T-helper 17 cell (primary cell): ENCODE measurements at regions not wholly inside any gene's neighbourhood (a gene's known extent, or its start where the extent isn't known, plus 50 kb on each side); places are given as distances from the start of the nearest gene placed in this dataset.

Experiments used
- ATAC-seq: fragments of 150-1000 bp; cut with Tn5 transposase; 2 replicates; pipeline ENCODE4 v1.10.0; 2021; ENCODE audit warnings: mild to moderate bottlenecking, moderate library complexity
- DNase-seq, 3 donors: peaks; one replicate each; pipeline versions ENCODE4 v3.0.0 to v3.0.0-alpha.2; 2020 to 2021
- H3K9me3 ChIP-seq: one replicate; pipeline ENCODE4 v1.7.0; 2013; ENCODE audit warnings: low read length, mild to moderate bottlenecking; ENCODE audit not compliant: control insufficient read depth, poor library complexity, severe bottlenecking
- H3K27ac Mint-ChIP-seq: one replicate; pipeline ENCODE4 v1.8.0; 2022; ENCODE audit warnings: mild to moderate bottlenecking, moderate library complexity, mixed read lengths
- H3K27me3 Mint-ChIP-seq: one replicate; pipeline ENCODE4 v1.8.0; 2022; ENCODE audit warnings: mixed read lengths
- H3K36me3 Mint-ChIP-seq: one replicate; pipeline ENCODE4 v1.8.0; 2022; ENCODE audit warnings: low read depth, mixed read lengths
- H3K4me1 Mint-ChIP-seq: one replicate; pipeline ENCODE4 v1.8.0; 2022; ENCODE audit warnings: mild to moderate bottlenecking, mixed read lengths
- H3K4me3 Mint-ChIP-seq: one replicate; pipeline ENCODE4 v1.8.0; 2022; ENCODE audit warnings: mild to moderate bottlenecking, moderate library complexity, mixed read lengths

- DNase-seq (no peak), ATAC-seq (no peak)
- peaks cover 9% of the 10 kb centered on the region for H3K27me3 Mint-ChIP-seq
- H3K36me3 Mint-ChIP-seq = no peaks in the 10 kb centered on the region
- no peak overlapping the region for H3K27ac Mint-ChIP-seq
- no peaks in the 10 kb centered on the region for H3K4me1 Mint-ChIP-seq
- H3K9me3 ChIP-seq = no peaks in the 10 kb centered on the region
- H3K4me3 Mint-ChIP-seq = no peak overlapping the region
Observed at GRCh38 chr16:87007907-87008306, 309.3 kb downstream of the C16orf95 start.

GRCh38 chr16:87008664-87009063 is 308.5 kb downstream of the C16orf95 start:
- no peaks in the 10 kb centered on the region for H3K9me3 ChIP-seq
- H3K36me3 Mint-ChIP-seq = no peaks in the 10 kb centered on the region
- peaks cover 9% of the 10 kb centered on the region for H3K27me3 Mint-ChIP-seq
- ATAC-seq (no peak), DNase-seq (no peak)
- H3K27ac Mint-ChIP-seq = no peak overlapping the region
- H3K4me3 Mint-ChIP-seq = no peak overlapping the region
- no peaks in the 10 kb centered on the region for H3K4me1 Mint-ChIP-seq

- ATAC-seq (no peak), DNase-seq (no peak)
- Mint-ChIP-seq H3K27ac (no peak overlapping the region), H3K4me1 (no peaks in the 10 kb centered on the region), H3K4me3 (no peak overlapping the region), H3K27me3 (peaks cover 16% of the 10 kb centered on the region), H3K36me3 (no peaks in the 10 kb centered on the region)
- no peaks in the 10 kb centered on the region for H3K9me3 ChIP-seq
Observed at GRCh38 chr16:87012954-87013938, 303.9 kb downstream of the C16orf95 start.

- H3K27me3 Mint-ChIP-seq = peaks cover 20% of the 10 kb centered on the region
- no peaks in the 10 kb centered on the region for H3K9me3 ChIP-seq
- H3K4me3 Mint-ChIP-seq = no peak overlapping the region
- no peaks in the 10 kb centered on the region for H3K36me3 Mint-ChIP-seq
- no peak overlapping the region for H3K27ac Mint-ChIP-seq
- no peak for ATAC-seq
- DNase-seq = no peak
- H3K4me1 Mint-ChIP-seq = no peaks in the 10 kb centered on the region
Observed at GRCh38 chr16:87014112-87014511, 303.1 kb downstream of the C16orf95 start.

- no peak for ATAC-seq
- no peaks in the 10 kb centered on the region for H3K9me3 ChIP-seq
- Mint-ChIP-seq H3K27ac (no peak overlapping the region), H3K36me3 (no peaks in the 10 kb centered on the region), H3K27me3 (peaks cover 20% of the 10 kb centered on the region), H3K4me3 (no peak overlapping the region), H3K4me1 (no peaks in the 10 kb centered on the region)
- no peak for DNase-seq
Observed at GRCh38 chr16:87015021-87015420, 302.2 kb downstream of the C16orf95 start.

GRCh38 chr16:87016046-87017035 is 300.9 kb downstream of the C16orf95 start:
- no peak overlapping the region for H3K27ac Mint-ChIP-seq
- H3K9me3 ChIP-seq = no peaks in the 10 kb centered on the region
- H3K4me3 Mint-ChIP-seq = no peak overlapping the region
- H3K27me3 Mint-ChIP-seq = peaks cover 31% of the 10 kb centered on the region
- H3K36me3 Mint-ChIP-seq = no peaks in the 10 kb centered on the region
- no peak for DNase-seq
- H3K4me1 Mint-ChIP-seq = no peaks in the 10 kb centered on the region
- ATAC-seq = no peak

DNA sequence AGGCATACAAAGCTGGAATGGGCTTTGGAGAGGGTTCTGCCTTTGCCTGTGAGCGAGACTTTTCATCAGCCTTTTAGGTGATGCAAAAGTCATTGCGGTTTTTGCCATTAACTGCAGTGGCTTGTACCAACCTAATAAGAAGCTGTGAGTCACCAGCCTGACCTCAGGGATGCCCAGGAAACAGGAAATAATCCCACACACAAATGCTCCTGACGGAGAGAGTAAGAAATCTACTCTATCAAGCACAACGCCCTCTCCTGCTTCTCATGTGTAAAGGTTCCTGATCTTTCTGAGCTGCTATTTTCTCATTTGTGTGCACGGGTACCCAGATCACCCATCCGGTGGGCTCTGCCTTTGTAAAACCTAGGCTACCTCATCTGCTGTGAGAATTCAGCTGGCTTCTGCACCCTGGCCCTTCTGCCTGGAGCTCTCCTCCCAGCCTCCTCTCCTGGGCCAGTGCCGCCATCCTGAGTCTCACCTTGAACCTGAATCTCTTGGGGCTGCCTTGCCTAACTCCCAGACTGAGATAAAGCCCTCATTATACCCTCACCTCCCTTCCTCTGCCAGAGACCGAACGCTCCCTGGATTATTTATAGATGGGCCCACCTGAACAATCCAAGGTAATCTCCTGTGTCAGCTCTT is 299.7 kb downstream of the C16orf95 start:
- ATAC-seq (no peak), DNase-seq (no peak)
- Mint-ChIP-seq H3K27ac (no peak overlapping the region), H3K4me1 (no peaks in the 10 kb centered on the region), H3K27me3 (peaks cover 39% of the 10 kb centered on the region), H3K36me3 (no peaks in the 10 kb centered on the region), H3K4me3 (no peak overlapping the region)
- H3K9me3 ChIP-seq = no peaks in the 10 kb centered on the region

GRCh38 chr16:87025676-87026075 is 291.5 kb downstream of the C16orf95 start:
- ATAC-seq (no peak), DNase-seq (no peak)
- Mint-ChIP-seq H3K4me3 (no peak overlapping the region), H3K27ac (no peak overlapping the region), H3K4me1 (no peaks in the 10 kb centered on the region), H3K27me3 (peaks cover 25% of the 10 kb centered on the region), H3K36me3 (no peaks in the 10 kb centered on the region)
- H3K9me3 ChIP-seq = no peaks in the 10 kb centered on the region

GRCh38 chr16:87027056-87027616 is 290.1 kb downstream of the C16orf95 start:
- no peaks in the 10 kb centered on the region for H3K36me3 Mint-ChIP-seq
- ATAC-seq (no peak), DNase-seq (no peak)
- peaks cover 10% of the 10 kb centered on the region for H3K27me3 Mint-ChIP-seq
- no peaks in the 10 kb centered on the region for H3K9me3 ChIP-seq
- H3K4me1 Mint-ChIP-seq = no peaks in the 10 kb centered on the region
- H3K4me3 Mint-ChIP-seq = no peak overlapping the region
- no peak overlapping the region for H3K27ac Mint-ChIP-seq

- Mint-ChIP-seq H3K4me3 (no peak overlapping the region), H3K4me1 (no peaks in the 10 kb centered on the region), H3K27ac (no peak overlapping the region), H3K36me3 (no peaks in the 10 kb centered on the region), H3K27me3 (peaks cover 14% of the 10 kb centered on the region)
- DNase-seq (no peak), ATAC-seq (no peak)
- H3K9me3 ChIP-seq = no peaks in the 10 kb centered on the region
Observed at GRCh38 chr16:87028481-87029320, 288.5 kb downstream of the C16orf95 start.

DNA sequence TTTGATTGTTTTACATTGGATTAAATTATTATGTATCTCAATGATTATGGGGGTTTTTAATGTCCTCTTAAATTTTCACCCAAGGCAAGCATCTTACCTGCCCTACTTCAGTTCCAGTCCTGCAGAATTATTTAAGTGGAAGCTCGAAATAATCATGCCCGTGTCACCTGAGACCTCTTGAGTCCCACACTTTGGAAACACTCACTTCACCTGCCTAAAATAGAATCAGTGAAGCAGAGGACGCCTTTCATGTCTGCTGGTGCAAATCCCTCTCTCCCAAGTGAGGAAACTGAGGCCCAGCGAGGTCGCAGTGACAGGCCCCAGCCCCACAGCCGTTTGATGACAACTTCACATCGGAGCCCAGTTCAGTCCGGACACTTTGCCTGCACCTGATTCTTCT is 284.6 kb downstream of the C16orf95 start:
- no peak overlapping the region for H3K4me3 Mint-ChIP-seq
- H3K27me3 Mint-ChIP-seq = peaks cover 20% of the 10 kb centered on the region
- DNase-seq (no peak), ATAC-seq (no peak)
- H3K4me1 Mint-ChIP-seq = no peaks in the 10 kb centered on the region
- no peaks in the 10 kb centered on the region for H3K9me3 ChIP-seq
- no peaks in the 10 kb centered on the region for H3K36me3 Mint-ChIP-seq
- no peak overlapping the region for H3K27ac Mint-ChIP-seq

DNA sequence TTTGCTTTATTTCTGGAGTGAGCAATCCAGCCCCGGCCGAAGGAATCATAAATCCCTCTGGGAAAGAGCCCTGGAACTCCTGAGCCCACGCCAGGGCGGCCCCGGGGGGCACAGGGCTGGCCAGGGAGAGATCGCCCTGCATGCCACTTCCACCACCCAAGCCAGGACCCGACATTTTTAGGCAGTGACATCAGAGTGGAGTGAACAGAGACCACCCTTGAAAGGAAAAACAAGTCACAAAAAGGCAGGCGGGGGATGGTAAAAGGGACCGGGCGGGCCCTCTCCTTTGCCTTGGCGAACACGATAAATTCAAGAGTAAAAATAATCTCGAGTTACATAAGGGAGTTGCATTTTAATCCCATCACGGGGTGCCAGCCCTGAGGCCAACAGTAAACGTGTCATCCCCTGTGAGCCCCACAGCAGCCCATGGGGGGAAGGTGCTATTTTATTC is 284.1 kb downstream of the C16orf95 start:
- H3K9me3 ChIP-seq = no peaks in the 10 kb centered on the region
- H3K27me3 Mint-ChIP-seq = peaks cover 15% of the 10 kb centered on the region
- no peak overlapping the region for H3K27ac Mint-ChIP-seq
- no peak for ATAC-seq
- no peak overlapping the region for H3K4me3 Mint-ChIP-seq
- DNase-seq = no peak
- H3K36me3 Mint-ChIP-seq = no peaks in the 10 kb centered on the region
- H3K4me1 Mint-ChIP-seq = no peaks in the 10 kb centered on the region
